ENCODE measurements at regions not wholly inside any gene's neighbourhood (a gene's known extent, or its start where the extent isn't known, plus 50 kb on each side); places are given as distances from the start of the nearest gene placed in this dataset.
"Not testable (repeated sequence)": the region's sequence is repeated elsewhere in the genome, so short reads cannot be mapped to it uniquely, and the experiment has no call there.

DNA sequence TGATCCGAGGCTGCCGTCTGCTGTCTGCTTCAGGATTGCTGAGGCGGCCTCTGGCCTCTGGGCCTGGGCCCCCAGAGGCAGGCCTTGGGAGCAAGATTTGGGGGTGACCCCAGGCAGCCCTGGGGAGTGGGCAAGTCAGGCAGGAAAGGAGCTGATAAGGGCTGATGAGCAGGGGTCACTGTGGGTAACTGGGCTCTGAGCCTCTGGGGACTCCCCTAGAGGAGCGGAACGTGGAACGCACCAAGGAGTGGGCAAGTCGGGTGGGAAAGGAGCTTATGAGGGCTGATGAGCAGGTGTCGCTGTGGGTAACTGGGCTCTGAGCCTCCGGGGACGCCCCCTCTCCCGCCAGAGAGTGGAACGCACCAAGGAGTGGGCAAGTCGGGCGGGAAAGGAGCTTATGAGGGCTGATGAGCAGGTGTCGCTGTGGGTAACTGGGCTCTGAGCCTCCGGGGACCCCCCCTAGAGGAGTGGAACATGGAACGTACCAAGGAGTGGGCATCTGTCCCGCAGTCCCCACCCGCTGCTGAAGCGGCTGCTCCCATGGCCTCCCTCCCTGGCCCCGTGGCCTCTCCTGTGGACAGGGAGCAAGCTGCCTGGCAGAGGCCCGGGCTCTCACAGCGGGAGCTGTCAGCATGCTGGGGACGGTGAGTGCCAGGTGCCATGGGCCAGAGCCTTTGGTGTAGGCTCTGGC lies 152.3 kb upstream of the ZNF469 start:
- not testable (repeated sequence) for TF ChIP-seq POLR2A, POLR2AphosphoS5, TAF1, POU2F2, SPI1 (IDR thresholded peaks at IDR 0.05; ENCODE audit: low read depth, low read length)
